ENCODE measurements at regions not wholly inside any gene's neighbourhood (a gene's known extent, or its start where the extent isn't known, plus 50 kb on each side); places are given as distances from the start of the nearest gene placed in this dataset.

- H3K27me3 ChIP-seq: no peaks in the 10 kb centered on the region
- WGBS, 4 donors: 65 to 78% (median 68%) methylated on average over 8 of the region's 8 CpGs
- TF ChIP-seq CTCF (IDR thresholded peaks at IDR 0.05) (no peak), POLR2A (IDR thresholded peaks at IDR 0.05) (no peak)
- no peaks in the 10 kb centered on the region for H3K4me1 ChIP-seq (replicated peaks in 1 of 2)
- H3K9me3 ChIP-seq (replicated peaks in 1 of 3): no peaks in the 10 kb centered on the region
- no peaks in the 10 kb centered on the region for H3K36me3 ChIP-seq (replicated peaks in 1 of 2)
- no peak for DNase-seq
- intact Hi-C loops (cut with DNase I): no loop called here
- H3K27ac ChIP-seq: no peak overlapping the region
- no peak overlapping the region for H3K4me3 ChIP-seq
Measured at GRCh38 chr14:62381311-62382070, 619.3 kb downstream of the SNAPC1 start.

- TF ChIP-seq POLR2A (IDR thresholded peaks at IDR 0.05): no peak
- TF ChIP-seq CTCF (IDR thresholded peaks at IDR 0.05): no peak
- H3K4me1 ChIP-seq (replicated peaks in 1 of 2): no peaks in the 10 kb centered on the region
- DNase-seq: no peak
- no peaks in the 10 kb centered on the region for H3K36me3 ChIP-seq (replicated peaks in 1 of 2)
- no peaks in the 10 kb centered on the region for H3K9me3 ChIP-seq (replicated peaks in 1 of 3)
- H3K27me3 ChIP-seq: no peaks in the 10 kb centered on the region
- intact Hi-C loops (cut with DNase I): no loop called here
- no peak overlapping the region for H3K27ac ChIP-seq
- H3K4me3 ChIP-seq: no peak overlapping the region
- 59 to 69% (median 64%) methylated on average over 4 of the region's 4 CpGs for WGBS, 4 donors
Measured at GRCh38 chr14:62409169-62409568, 636.1 kb downstream of the KCNH5 start.

GRCh38 chr14:62409626-62410300, 635.5 kb downstream of the KCNH5 start:
- DNase-seq: no peak
- WGBS, 4 donors: 72 to 79% (median 73%) methylated on average over 2 of the region's 2 CpGs
- TF ChIP-seq POLR2A (IDR thresholded peaks at IDR 0.05) (no peak), CTCF (IDR thresholded peaks at IDR 0.05) (no peak)
- no peaks in the 10 kb centered on the region for H3K9me3 ChIP-seq (replicated peaks in 1 of 3)
- no peak overlapping the region for H3K4me3 ChIP-seq
- H3K36me3 ChIP-seq (replicated peaks in 1 of 2): no peaks in the 10 kb centered on the region
- H3K27me3 ChIP-seq: no peaks in the 10 kb centered on the region
- H3K4me1 ChIP-seq (replicated peaks in 1 of 2): no peaks in the 10 kb centered on the region
- intact Hi-C loops (cut with DNase I): no loop called here
- H3K27ac ChIP-seq: no peak overlapping the region

- Histone ChIP-seq H3K27ac (no peak overlapping the region), H3K36me3 (replicated peaks in 1 of 2) (no peaks in the 10 kb centered on the region), H3K27me3 (no peaks in the 10 kb centered on the region), H3K4me1 (replicated peaks in 1 of 2) (no peaks in the 10 kb centered on the region), H3K4me3 (no peak overlapping the region), H3K9me3 (replicated peaks in 1 of 3) (no peaks in the 10 kb centered on the region)
- 16 to 28% (median 23%) methylated on average over 1 of the region's 1 CpG for WGBS, 4 donors
- no peak for DNase-seq
- TF ChIP-seq POLR2A (IDR thresholded peaks at IDR 0.05) (no peak), CTCF (IDR thresholded peaks at IDR 0.05) (no peak)
- intact Hi-C loops (cut with DNase I): no loop called here
Measured at GRCh38 chr14:62420847-62421246, 624.4 kb downstream of the KCNH5 start.

All from adrenal gland (tissue), 9 donors.